ENCODE measurements at regions not wholly inside any gene's neighbourhood (a gene's known extent, or its start where the extent isn't known, plus 50 kb on each side); places are given as distances from the start of the nearest gene placed in this dataset.

- TF ChIP-seq ZNF510 (tag by site-specific recombination; IDR thresholded peaks at IDR 0.05; ENCODE audit: insufficient replicate concordance) = no peak
Measured at GRCh38 chr6:79783670-79784394, 152.7 kb downstream of the SH3BGRL2 start (continued).

DNA sequence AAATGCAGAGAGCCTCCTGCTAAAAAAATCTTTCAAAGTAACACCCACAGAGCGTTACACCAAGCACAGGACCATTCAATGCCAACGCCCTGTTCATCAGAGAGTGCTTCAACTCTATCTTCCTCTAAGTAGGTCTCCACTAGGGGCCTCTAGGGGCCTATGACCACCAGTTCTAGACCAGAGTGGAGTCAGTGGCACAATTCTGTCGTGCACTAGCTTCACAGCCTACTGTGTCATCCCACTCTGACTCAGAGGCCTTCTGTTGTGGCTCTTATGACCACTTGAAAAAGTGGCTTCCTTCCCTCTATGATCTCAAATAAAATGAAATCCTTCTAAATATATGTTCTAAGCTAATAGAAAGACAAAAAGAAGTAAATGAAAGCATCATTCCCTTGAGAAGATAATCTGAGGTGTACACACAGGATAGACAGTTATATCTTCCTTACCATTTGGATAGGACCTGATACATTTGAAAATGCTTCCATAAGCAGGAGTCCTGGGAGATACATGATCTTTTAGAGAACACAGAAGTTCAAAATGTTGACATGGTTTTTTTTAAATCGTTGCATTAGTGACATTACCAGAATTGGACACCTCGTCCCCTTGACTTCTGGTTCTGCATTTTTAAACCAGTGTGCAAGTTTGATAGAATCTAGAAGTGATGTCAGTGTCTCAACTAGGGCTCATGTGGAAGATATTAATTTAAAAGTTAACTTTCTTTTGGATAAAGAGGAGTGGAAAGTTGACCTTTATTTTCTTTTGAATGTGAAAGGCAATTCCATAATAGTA, 151.9 kb downstream of the SH3BGRL2 start:
- Histone ChIP-seq H3K27ac (ENCODE audit: extremely low read depth, low read depth, low read length) (no peak overlapping the region), H3K4me3 (ENCODE audit: low read depth, low read length) (no peak overlapping the region), H3K9me3 (ENCODE audit: control insufficient read depth, insufficient read depth, low read depth, low read length) (no peaks in the 10 kb centered on the region), H3K4me1 (ENCODE audit: control insufficient read depth, insufficient read depth, low read length) (no peaks in the 10 kb centered on the region), H3K36me3 (ENCODE audit: control insufficient read depth in 2 of 2, insufficient read depth in 1 of 2, low read length in 2 of 2) (no peaks in the 10 kb centered on the region)
- TF ChIP-seq, protein P1, sequence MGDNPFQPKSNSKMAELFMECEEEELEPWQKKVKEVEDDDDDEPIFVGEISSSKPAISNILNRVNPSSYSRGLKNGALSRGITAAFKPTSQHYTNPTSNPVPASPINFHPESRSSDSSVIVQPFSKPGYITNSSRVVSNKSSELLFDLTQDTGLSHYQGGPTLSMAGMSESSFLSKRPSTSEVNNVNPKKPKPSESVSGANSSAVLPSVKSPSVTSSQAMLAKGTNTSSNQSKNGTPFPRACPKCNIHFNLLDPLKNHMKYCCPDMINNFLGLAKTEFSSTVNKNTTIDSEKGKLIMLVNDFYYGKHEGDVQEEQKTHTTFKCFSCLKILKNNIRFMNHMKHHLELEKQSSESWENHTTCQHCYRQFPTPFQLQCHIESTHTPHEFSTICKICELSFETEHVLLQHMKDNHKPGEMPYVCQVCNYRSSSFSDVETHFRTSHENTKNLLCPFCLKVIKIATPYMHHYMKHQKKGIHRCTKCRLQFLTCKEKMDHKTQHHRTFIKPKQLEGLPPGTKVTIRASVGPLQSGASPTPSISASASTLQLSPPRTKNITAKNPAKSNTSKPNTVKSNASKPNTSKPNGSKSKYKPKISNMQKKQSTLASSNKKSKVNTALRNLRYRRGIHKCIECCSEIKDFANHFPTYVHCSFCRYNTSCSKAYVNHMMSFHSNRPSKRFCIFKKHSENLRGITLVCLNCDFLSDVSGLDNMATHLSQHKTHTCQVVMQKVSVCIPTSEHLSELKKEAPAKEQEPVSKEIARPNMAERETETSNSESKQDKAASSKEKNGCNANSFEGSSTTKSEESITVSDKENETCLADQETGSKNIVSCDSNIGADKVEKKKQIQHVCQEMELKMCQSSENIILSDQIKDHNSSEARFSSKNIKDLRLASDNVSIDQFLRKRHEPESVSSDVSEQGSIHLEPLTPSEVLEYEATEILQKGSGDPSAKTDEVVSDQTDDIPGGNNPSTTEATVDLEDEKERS (tag by site-specific recombination; IDR thresholded peaks at IDR 0.05) = no peak
- TF ChIP-seq PRDM1 (tag by site-specific recombination; IDR thresholded peaks at IDR 0.05) = no peak
- no peak for TF ChIP-seq ZIC2 (tag by site-specific recombination; IDR thresholded peaks at IDR 0.05)
- TF ChIP-seq, protein P2, sequence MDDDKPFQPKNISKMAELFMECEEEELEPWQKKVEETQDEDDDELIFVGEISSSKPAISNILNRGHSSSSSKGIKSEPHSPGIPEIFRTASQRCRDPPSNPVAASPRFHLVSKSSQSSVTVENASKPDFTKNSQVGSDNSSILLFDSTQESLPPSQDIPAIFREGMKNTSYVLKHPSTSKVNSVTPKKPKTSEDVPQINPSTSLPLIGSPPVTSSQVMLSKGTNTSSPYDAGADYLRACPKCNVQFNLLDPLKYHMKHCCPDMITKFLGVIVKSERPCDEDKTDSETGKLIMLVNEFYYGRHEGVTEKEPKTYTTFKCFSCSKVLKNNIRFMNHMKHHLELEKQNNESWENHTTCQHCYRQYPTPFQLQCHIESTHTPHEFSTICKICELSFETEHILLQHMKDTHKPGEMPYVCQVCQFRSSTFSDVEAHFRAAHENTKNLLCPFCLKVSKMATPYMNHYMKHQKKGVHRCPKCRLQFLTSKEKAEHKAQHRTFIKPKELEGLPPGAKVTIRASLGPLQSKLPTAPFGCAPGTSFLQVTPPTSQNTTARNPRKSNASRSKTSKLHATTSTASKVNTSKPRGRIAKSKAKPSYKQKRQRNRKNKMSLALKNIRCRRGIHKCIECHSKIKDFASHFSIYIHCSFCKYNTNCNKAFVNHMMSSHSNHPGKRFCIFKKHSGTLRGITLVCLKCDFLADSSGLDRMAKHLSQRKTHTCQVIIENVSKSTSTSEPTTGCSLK (tag by site-specific recombination; IDR thresholded peaks at IDR 0.05) = no peak
- no peak for TF ChIP-seq TCF7L2 (IDR thresholded peaks at IDR 0.05; ENCODE audit: borderline replicate concordance, low read depth, low read length)
- TF ChIP-seq, protein P3, sequence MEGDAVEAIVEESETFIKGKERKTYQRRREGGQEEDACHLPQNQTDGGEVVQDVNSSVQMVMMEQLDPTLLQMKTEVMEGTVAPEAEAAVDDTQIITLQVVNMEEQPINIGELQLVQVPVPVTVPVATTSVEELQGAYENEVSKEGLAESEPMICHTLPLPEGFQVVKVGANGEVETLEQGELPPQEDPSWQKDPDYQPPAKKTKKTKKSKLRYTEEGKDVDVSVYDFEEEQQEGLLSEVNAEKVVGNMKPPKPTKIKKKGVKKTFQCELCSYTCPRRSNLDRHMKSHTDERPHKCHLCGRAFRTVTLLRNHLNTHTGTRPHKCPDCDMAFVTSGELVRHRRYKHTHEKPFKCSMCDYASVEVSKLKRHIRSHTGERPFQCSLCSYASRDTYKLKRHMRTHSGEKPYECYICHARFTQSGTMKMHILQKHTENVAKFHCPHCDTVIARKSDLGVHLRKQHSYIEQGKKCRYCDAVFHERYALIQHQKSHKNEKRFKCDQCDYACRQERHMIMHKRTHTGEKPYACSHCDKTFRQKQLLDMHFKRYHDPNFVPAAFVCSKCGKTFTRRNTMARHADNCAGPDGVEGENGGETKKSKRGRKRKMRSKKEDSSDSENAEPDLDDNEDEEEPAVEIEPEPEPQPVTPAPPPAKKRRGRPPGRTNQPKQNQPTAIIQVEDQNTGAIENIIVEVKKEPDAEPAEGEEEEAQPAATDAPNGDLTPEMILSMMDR (tag by site-specific recombination; IDR thresholded peaks at IDR 0.05) = no peak
- TF ChIP-seq ZNF416 (tag by site-specific recombination; IDR thresholded peaks at IDR 0.05) = no peak
- no peak for TF ChIP-seq ZBTB26 (tag by site-specific recombination; optimal IDR thresholded peaks at IDR 0.05)
- no peak for TF ChIP-seq ZBTB20 (tag by site-specific recombination; IDR thresholded peaks at IDR 0.05)
- no peak for TF ChIP-seq ZNF366 (tag by site-specific recombination; conservative IDR thresholded peaks at IDR 0.05)
- TF ChIP-seq, protein P4, sequence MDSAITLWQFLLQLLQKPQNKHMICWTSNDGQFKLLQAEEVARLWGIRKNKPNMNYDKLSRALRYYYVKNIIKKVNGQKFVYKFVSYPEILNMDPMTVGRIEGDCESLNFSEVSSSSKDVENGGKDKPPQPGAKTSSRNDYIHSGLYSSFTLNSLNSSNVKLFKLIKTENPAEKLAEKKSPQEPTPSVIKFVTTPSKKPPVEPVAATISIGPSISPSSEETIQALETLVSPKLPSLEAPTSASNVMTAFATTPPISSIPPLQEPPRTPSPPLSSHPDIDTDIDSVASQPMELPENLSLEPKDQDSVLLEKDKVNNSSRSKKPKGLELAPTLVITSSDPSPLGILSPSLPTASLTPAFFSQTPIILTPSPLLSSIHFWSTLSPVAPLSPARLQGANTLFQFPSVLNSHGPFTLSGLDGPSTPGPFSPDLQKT (IDR thresholded peaks at IDR 0.05; ENCODE audit: borderline replicate concordance, low read depth, low read length) = no peak
- TF ChIP-seq ZNF169 (tag by site-specific recombination; IDR thresholded peaks at IDR 0.05) = no peak
- no peak for TF ChIP-seq ZNF362 (tag by site-specific recombination; IDR thresholded peaks at IDR 0.05)
- no peak for TF ChIP-seq ZNF670 (tag by site-specific recombination; IDR thresholded peaks at IDR 0.05; ENCODE audit: low read depth)
- TF ChIP-seq ZNF639 (tag by site-specific recombination; IDR thresholded peaks at IDR 0.05) = no peak
- POLR2A ChIA-PET = no interaction called here
- CTCF ChIA-PET = interaction anchor here (1.2 kb wide), 1 partner anchor 31 kb away, joined by 7 read pairs; no protein-coding TSS in a partner anchor
